ENCODE measurements at regions not wholly inside any gene's neighbourhood (a gene's known extent, or its start where the extent isn't known, plus 50 kb on each side); places are given as distances from the start of the nearest gene placed in this dataset.
A peak's percentile ranks its signal among the peaks of the same experiment; 100 is the strongest.

GRCh38 chr7:34225193-34225592, 319.9 kb downstream of the BMPER start:
- no peak overlapping the region for H4K8ac ChIP-seq (ENCODE audit: extremely low read depth, insufficient read depth, low read length)
- no peak overlapping the region for H3K9ac ChIP-seq (replicated peaks in 1 of 4; ENCODE audit: extremely low read depth in 1 of 4, low read depth in 3 of 4, low read length in 3 of 4)
- no peak overlapping the region for H2BK120ac ChIP-seq (replicated peaks; ENCODE audit: low read depth, low read length)
- no peaks in the 10 kb centered on the region for H3K79me2 ChIP-seq (ENCODE audit: control insufficient read depth in 1 of 2, insufficient read depth in 2 of 2, low read length in 2 of 2)
- no peak overlapping the region for H2BK15ac ChIP-seq (ENCODE audit: low read length)
- TF ChIP-seq TEAD4 (IDR thresholded peaks at IDR 0.05; ENCODE audit: low read depth, low read length) = no peak
- no peak for TF ChIP-seq NRF1 (IDR thresholded peaks at IDR 0.05; ENCODE audit: low read depth, low read length)
- TF ChIP-seq NANOG (IDR thresholded peaks at IDR 0.05; ENCODE audit: insufficient read depth, low read depth, low read length, poor library complexity, severe bottlenecking) = peak; percentile 72
- H3K4me1 ChIP-seq (replicated peaks in 1 of 4; ENCODE audit: control insufficient read depth in 3 of 4, insufficient read depth in 4 of 4, low read length in 3 of 4) = peaks cover 0 to 8% (median 2%) of the 10 kb centered on the region in 4 experiments; a peak in 2 of 7 replicates
- H4K20me1 ChIP-seq (replicated peaks in 1 of 2; ENCODE audit: control insufficient read depth in 1 of 2, insufficient read depth in 2 of 2, low read length in 2 of 2) = peaks cover 0 to 2% of the 10 kb centered on the region in 2 experiments
- no peaks in the 10 kb centered on the region for H3K27me3 ChIP-seq (replicated peaks in 1 of 4; ENCODE audit: control insufficient read depth in 3 of 4, extremely low read depth in 1 of 4, insufficient read depth in 3 of 4, low read length in 3 of 4)
- no peak for FAIRE-seq
- CTCF ChIA-PET (ENCODE audit: partially characterized antibody) = interaction anchor here (0.8 to 1.2 kb wide), 3 partner anchors 9 to 18 kb away, joined by 3 read pairs; no protein-coding TSS in a partner anchor
- H2BK5ac ChIP-seq (ENCODE audit: low read depth, low read length) = no peak overlapping the region
- H3K14ac ChIP-seq (ENCODE audit: insufficient read length) = no peak overlapping the region
- H3K9me3 ChIP-seq (ENCODE audit: insufficient read depth in 2 of 2, low read depth in 1 of 2, low read length in 1 of 2) = no peaks in the 10 kb centered on the region
- H3K27ac ChIP-seq (ENCODE audit: low read depth, low read length) = no peak overlapping the region
- no peak overlapping the region for H2BK12ac ChIP-seq (ENCODE audit: low read depth, low read length)
- H3K23ac ChIP-seq (ENCODE audit: insufficient read length) = no peak overlapping the region
- WGBS, 2 experiments (ENCODE audit: extremely low coverage in 1 of 2, insufficient coverage in 1 of 2, insufficient read length in 1 of 2, insufficient replicate concordance in 2 of 2, low coverage in 1 of 2, low lambda C conversion rate in 2 of 2, missing lambda C conversion rate in 1 of 2) = 87% methylated on average over 5 of the region's 5 CpGs; no CpG with 5 or more reads in 1 of the 2 experiments
- no peak overlapping the region for H4K5ac ChIP-seq (ENCODE audit: insufficient read length, low read depth, low read length)
- no peak overlapping the region for H3K18ac ChIP-seq (ENCODE audit: extremely low read depth, low read length)
- H3K4me2 ChIP-seq (ENCODE audit: insufficient read depth in 1 of 2, low read depth in 2 of 2, low read length in 2 of 2) = no peak overlapping the region
- POLR2A ChIA-PET (ENCODE audit: partially characterized antibody) = no interaction called here
- no peaks in the 10 kb centered on the region for H3K79me1 ChIP-seq (ENCODE audit: low read depth, low read length)
- H3K36me3 ChIP-seq (ENCODE audit: control insufficient read depth in 2 of 4, insufficient read depth in 4 of 4, low read length in 3 of 4) = no peaks in the 10 kb centered on the region
- H3K4me3 ChIP-seq (ENCODE audit: extremely low read depth in 1 of 4, insufficient read depth in 2 of 4, low read depth in 3 of 4, low read length in 4 of 4) = no peak overlapping the region
- H3K23me2 ChIP-seq (ENCODE audit: low read depth, low read length) = peaks cover 2% of the 10 kb centered on the region; the same call in 1 of the 2 replicates
- no peak overlapping the region for H3K56ac ChIP-seq (replicated peaks; ENCODE audit: insufficient read length, low read depth, low read length)
- no peak overlapping the region for H3K4ac ChIP-seq (replicated peaks; ENCODE audit: insufficient read length, low read depth, low read length)
- H2AFZ ChIP-seq (ENCODE audit: low read length) = no peak overlapping the region
- no peak overlapping the region for H2BK20ac ChIP-seq (ENCODE audit: low read length)
- DNase-seq (ENCODE audit: low read depth in 1 of 2, low spot score in 2 of 2) = no peak
- no peak overlapping the region for H4K91ac ChIP-seq (replicated peaks; ENCODE audit: insufficient read length, low read length)
- H2AK5ac ChIP-seq (ENCODE audit: low read depth, low read length) = no peak overlapping the region

Measured in H1 (cell line).